ENCODE measurements at regions not wholly inside any gene's neighbourhood (a gene's known extent, or its start where the extent isn't known, plus 50 kb on each side); places are given as distances from the start of the nearest gene placed in this dataset.
"Not testable (repeated sequence)": the region's sequence is repeated elsewhere in the genome, so short reads cannot be mapped to it uniquely, and the experiment has no call there.

- no peak for DNase-seq
Observed at GRCh38 chr6:51062166-51062722, 243.6 kb downstream of the TFAP2B start.

GRCh38 chr6:51077821-51078518, 259.3 kb downstream of the TFAP2B start:
- no peak for DNase-seq

GRCh38 chr6:51090343-51090742, 271.7 kb downstream of the TFAP2B start:
- DNase-seq = no peak

- DNase-seq = no peak
Observed at GRCh38 chr6:51093871-51094270, 275.2 kb downstream of the TFAP2B start.

GRCh38 chr6:51094271-51094670, 275.6 kb downstream of the TFAP2B start:
- DNase-seq = no peak

- DNase-seq = no peak
Observed at GRCh38 chr6:51098246-51098645, 279.6 kb downstream of the TFAP2B start.

GRCh38 chr6:51098791-51099190, 280.1 kb downstream of the TFAP2B start:
- DNase-seq = no peak

- no peak for DNase-seq
Observed at GRCh38 chr6:51099201-51099600, 280.5 kb downstream of the TFAP2B start.

GRCh38 chr6:51105357-51105756, 286.7 kb downstream of the TFAP2B start:
- no peak for DNase-seq

GRCh38 chr6:51107769-51108203, 289.1 kb downstream of the TFAP2B start:
- no peak for DNase-seq

GRCh38 chr6:51108563-51109234, 290.0 kb downstream of the TFAP2B start:
- no peak for DNase-seq

GRCh38 chr6:51112731-51113130, 294.1 kb downstream of the TFAP2B start:
- DNase-seq = no peak

GRCh38 chr6:51116723-51117122, 298.1 kb downstream of the TFAP2B start:
- DNase-seq = no peak

GRCh38 chr6:51118792-51119191, 300.1 kb downstream of the TFAP2B start:
- DNase-seq = no peak

GRCh38 chr6:51120016-51120415, 301.3 kb downstream of the TFAP2B start:
- no peak for DNase-seq

GRCh38 chr6:51121380-51121976, 302.8 kb downstream of the TFAP2B start:
- DNase-seq = not testable (repeated sequence)

GRCh38 chr6:51129043-51129442, 310.4 kb downstream of the TFAP2B start:
- no peak for DNase-seq

GRCh38 chr6:51137777-51138176, 319.1 kb downstream of the TFAP2B start:
- no peak for DNase-seq

GRCh38 chr6:51139950-51140385, 321.3 kb downstream of the TFAP2B start:
- no peak for DNase-seq

- DNase-seq = no peak
Observed at GRCh38 chr6:51141080-51141479, 322.4 kb downstream of the TFAP2B start.

- no peak for DNase-seq
Observed at GRCh38 chr6:51147756-51148155, 329.1 kb downstream of the TFAP2B start.

GRCh38 chr6:51152594-51152993, 333.9 kb downstream of the TFAP2B start:
- DNase-seq = no peak

GRCh38 chr6:51153109-51153508, 334.4 kb downstream of the TFAP2B start:
- no peak for DNase-seq

- DNase-seq = not testable (repeated sequence)
Observed at GRCh38 chr6:51154925-51155324, 336.3 kb downstream of the TFAP2B start.

Measured in NCI-H2081 treated with DMSO at 0.1 percent for 48 hours (cell line).